HG03196 (cell line): ENCODE measurements at regions not wholly inside any gene's neighbourhood (a gene's known extent, or its start where the extent isn't known, plus 50 kb on each side); places are given as distances from the start of the nearest gene placed in this dataset.
A peak's percentile ranks its signal among the peaks of the same experiment; 100 is the strongest.
"Not testable (repeated sequence)": the region's sequence is repeated elsewhere in the genome, so short reads cannot be mapped to it uniquely, and the experiment has no call there.

Experiments
- ATAC-seq: cut with Tn5 transposase; IDR thresholded peaks from one replicate; pipeline ENCODE4 v1.9.1; 2021; ENCODE audit not compliant: unreplicated experiment

DNA sequence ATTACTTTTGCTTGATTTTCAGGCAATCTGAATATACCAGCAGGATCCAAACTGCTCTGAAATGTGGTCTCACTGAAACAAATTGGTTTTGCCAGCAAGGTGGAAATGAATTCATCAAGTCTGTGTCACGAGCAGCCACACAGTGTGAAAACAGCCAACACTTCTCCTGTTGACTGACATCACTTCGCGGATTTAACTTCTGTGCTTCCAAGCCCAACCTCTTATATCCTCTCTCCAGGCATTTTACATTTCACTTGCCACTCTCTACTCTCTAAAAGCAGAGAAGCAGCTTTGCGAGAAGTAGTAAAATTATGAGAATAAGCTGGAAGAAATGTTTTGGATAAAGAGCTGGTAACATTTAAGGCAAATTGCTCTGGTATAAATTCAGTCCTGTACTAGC is 106.1 kb upstream of the FRG1 start:
- no peak for ATAC-seq

DNA sequence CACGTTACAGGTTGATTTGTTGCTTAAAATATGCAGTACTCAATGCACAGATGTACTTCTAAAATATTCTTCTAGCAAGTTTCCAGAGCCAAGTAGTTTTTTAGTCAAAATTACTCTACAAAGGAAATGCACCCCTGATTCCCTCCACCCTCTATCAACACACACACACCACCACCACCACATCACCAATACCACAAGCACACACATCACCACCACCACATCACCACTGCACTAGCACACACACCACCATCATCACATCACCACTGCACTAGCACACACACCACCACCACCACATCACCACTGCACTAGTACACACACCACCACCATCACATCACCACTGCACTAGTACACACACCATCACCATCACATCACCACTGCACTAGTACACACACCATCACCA is 105.2 kb upstream of the FRG1 start:
- no peak for ATAC-seq

DNA sequence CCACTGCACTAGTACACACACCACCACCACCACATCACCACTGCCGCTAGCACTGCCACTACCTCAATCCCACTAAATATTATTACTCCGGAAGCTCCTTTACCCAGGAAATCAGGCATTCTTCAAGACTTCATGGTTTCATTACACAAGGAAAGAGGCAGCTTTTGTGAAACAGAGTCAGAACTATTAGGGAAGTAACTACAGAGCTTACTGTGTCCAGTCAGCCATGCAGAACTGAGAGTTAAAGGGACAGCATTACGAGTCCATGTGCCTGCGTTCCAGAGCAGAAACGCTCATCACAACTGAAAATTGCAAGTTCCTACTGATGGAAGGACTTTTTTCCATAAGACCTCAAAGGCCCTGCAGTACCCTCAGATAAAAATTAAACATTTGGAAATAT is 103.2 kb upstream of the FRG1 start:
- no peak for ATAC-seq

DNA sequence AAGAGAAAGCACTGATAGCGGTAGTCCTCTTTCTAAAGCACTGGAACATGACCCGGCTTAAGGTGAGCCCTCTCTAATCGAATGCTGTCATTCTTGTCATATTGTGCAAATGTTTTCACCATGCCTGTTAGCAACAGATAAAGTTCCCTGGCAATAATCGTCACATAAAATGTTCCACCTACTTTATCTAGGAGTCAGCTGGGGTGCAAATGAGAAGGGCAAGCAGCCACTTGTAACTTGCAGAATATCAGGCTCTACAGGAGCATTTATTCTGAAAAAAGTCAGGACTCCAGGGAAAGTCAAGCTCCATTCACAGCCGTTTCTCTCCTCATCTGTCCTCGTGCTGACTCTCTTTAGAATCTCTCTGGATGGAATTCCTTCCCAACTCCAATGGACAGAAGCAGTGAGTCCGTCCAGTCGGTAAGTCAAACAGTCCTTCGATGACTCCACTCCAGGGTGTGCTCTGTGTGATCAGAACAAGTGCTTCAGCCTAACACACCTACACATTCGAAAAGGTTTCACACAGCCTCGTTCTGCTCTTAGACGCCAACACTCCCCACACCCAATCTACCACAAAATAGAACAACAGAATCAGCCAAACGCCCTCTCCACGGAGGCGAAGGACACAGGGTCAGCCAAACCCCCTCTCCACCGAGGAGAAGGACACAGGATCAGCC is 101.7 kb upstream of the FRG1 start:
- no peak for ATAC-seq

DNA sequence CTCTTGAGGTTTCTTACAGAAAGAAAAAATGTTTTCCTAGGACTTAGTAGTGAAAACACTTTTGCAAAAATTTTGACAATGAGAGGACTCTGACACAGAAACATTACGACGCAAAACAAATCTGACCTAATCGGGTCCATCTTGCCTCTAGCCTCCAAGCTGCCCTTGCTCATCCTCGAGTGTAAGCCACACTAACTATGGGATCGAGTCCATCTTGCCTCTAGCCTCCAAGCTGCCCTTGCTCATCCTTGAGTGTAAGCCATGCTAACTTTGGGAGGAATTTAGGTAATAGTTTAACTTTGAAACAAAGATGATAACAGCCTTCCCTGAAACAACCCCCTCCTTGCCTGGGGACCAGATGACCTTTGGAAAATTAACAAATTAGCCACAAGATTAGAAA is 100.3 kb upstream of the FRG1 start:
- no peak for ATAC-seq

DNA sequence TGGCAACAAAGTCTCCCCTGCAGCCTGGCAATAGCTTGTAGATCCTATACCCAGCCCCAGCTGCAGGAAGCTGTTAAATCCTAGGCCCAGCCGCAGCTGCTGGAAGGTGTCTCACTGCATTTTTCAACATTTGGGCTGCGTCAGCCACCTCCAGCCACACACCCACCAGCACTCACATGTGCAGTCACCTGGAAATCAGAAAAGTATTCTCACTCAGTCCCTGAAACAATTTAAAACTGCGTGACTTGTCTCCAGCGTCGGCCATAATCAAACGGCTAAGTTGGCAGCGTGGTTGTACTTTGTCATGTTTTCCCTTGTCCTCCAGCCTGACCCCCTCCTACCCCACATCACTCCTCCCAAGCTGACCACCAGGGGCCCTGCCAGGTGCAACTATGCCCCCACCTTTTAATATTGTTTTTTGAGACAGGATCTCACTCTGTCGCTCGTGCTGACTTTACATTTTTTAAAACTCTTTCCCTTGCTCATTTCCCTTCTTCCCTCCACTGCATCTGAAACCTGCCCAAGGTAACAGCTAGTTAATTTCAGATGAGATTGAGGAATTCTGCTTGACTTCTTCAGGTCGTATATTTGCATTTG is 97.2 kb upstream of the FRG1 start:
- ATAC-seq: no peak

DNA sequence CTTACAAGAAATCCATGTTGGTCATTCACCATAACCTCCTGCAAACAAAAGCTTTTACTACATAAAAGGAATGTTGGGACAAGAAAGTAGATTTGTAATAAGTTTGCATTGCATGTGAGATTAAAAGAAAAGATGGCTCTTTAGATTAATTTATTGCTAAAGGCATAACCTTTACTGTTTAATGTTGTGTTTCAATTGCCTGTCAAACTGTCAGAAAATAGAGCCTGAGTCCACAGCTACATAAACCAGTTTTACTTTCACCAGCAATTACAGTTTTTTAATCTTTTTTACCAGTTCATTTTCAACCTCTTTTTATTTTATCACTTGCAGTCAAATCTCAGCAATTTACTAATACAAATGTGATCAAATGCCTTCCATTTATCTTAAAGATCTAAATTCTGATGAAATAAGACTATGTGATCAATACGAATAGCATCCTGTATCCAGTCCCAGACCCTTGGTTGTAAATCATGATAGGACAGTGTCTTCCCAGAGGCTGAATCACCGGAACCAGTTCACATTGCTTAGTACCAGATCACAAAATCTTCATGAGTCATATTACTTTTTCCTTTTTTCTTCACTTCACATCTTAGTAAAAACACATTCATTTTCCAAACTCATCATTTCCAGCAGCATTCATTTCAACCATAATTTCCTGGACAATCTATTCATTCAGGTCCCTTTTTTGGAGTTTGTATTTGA is 95.4 kb upstream of the FRG1 start:
- no peak for ATAC-seq

DNA sequence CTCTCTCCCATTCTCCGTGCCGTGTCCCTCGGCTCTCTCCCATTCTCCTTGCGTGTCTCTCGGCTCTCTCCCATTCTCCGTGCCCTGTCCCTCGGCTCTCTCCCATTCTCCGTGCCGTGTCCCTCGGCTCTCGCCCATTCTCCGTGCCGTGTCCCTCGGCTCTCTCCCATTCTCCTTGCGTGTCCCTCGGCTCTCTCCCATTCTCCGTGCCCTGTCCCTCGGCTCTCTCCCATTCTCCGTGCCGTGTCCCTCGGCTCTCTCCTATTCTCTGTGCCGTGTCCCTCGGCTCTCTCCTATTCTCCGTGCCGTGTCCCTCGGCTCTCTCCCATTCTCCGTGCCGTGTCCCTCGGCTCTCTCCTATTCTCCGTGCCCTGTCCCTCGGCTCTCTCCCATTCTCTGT is 94.6 kb upstream of the FRG1 start:
- ATAC-seq: not testable (repeated sequence)

DNA sequence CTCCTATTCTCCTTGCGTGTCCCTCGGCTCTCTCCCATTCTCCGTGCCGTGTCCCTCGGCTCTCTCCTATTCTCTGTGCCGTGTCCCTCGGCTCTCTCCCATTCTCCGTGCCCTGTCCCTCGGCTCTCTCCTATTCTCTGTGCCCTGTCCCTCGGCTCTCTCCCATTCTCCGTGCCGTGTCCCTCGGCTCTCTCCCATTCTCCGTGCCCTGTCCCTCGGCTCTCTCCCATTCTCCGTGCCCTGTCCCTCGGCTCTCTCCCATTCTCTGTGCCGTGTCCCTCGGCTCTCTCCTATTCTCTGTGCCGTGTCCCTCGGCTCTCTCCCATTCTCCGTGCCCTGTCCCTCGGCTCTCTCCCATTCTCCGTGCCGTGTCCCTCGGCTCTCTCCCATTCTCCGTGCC is 94.1 kb upstream of the FRG1 start:
- not testable (repeated sequence) for ATAC-seq

DNA sequence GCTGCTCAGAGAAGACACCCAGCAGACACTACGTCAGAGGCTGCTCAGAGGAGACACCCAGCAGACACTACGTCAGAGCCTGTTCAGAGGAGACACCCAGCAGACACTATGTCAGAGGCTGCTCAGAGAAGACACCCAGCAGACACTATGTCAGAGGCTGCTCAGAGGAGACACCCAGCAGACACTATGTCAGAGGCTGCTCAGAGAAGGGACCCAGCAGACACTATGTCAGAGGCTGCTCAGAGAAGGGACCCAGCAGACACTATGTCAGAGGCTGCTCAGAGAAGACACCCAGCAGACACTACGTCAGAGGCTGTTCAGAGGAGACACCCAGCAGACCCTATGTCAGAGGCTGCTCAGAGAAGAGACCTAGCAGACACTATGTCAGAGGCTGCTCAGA is 92.0 kb upstream of the FRG1 start:
- not testable (repeated sequence) for ATAC-seq

DNA sequence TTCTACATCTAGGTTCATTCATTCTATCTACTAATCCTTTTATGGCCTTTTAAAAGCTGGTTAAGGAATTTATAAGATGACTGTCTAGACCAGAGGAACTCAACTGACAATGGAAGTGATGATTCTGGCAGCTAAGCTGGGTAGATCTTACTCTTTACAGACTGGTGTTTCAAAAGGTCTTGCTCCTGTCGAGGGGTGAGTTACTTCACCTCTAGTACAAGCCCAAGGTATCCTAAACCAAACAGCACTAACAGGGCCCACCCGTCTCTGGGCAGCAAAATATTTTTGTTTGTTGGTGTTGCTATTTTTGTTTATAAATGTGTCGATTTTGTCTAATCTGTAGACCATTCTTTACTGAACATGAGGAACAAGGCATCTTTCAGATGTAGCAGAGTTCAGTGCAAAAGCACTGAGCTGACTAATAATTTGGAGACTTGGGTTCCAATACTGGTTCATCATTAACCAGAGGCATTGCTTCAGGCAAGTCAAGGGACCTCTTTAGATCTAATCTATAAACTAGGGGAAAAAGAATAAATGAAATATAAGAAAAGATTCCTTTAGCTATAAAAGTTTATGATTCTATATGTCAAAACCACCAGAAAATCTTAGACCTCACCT is 90.3 kb upstream of the FRG1 start:
- ATAC-seq: peak; percentile 82

DNA sequence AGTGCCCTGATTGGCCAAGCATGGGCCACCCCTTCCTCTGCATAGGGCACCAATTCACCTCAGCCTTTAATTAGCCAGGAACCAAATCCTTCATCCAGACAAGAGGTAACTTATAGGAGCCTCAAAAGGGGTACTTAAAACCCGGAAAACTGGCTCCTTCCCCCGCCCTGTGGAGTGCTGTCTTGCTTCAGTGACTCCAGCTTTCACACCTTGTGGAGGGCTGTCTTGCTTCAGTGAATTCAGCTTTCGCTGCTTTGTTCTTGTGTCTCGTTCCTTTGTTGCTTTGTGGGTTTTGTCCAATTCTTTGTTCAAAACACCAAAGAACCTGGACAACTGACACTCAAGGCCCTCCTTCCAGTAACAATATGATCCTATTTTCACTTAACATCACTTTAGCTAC is 82.2 kb upstream of the FRG1 start:
- peak; percentile 84 for ATAC-seq

DNA sequence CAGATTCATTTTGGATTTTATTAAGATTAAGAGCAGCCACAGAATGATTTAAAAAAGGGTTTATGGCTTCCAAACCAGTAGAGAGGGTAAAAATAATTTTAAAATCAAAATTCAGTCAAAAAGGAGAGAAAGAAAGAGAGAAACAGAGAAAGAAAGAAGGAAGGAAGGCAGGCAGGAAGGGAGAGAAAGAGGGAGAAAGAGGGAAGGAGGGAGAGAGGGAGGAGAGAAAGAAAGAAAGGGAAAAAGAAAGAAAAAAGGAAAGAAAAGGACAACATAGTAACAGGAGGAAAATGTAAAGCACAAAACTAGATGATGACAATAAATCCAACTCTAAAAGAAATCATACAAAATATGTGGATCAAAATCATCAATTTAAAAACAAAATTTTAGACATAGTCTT is 79.6 kb upstream of the FRG1 start:
- ATAC-seq: no peak

DNA sequence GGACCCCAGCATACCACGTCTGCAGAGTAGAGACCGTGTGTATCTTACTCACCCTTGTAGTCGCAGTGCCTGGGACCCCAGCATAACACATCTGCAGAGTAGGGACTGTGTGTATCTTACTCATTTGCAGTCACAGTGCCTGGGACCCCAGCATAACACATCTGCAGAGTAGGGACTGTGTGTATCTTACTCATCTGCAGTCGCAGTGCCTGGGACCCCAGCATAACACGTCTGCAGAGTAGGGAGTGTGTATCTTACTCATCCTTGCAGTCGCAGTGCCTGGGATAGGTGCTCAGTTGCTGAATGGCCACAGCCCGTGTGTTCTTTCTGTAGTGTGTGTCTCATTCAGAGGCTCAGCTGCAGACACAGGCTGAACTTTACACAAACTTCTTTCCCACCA is 71.4 kb upstream of the FRG1 start:
- ATAC-seq: no peak

DNA sequence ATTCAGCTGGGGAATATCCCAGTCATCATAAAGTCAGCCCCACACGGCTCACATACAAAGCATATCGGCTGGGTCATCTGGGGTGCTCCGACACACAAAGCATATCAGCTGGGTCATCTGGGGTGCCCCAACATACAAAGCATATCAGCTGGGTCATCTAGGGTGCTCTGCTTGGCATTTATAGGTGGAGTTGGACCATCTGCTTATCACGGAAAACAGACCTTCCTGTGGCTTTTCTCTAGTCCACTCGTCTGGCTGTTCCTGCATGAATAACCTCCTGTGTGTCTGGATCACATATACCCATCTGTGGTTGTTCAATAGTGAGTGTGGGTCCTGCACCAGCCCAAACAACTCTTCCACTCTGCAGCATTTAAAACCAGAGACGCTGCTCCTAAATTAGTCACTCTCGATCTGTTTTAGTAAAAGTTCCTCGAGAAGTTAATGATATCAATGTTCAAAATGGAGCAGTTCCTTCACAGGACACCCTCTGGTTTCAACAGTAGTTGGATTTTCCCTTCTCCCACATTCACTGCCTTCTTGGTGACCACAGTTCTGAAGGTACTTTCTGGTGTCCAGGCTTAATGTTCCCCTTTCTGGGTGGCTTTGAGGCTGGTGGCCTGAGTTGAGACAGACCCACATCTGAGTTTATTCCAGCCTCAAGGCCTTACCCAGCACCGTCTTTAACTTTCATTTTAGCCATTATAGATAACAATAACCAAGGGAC is 70.0 kb upstream of the FRG1 start:
- no peak for ATAC-seq

DNA sequence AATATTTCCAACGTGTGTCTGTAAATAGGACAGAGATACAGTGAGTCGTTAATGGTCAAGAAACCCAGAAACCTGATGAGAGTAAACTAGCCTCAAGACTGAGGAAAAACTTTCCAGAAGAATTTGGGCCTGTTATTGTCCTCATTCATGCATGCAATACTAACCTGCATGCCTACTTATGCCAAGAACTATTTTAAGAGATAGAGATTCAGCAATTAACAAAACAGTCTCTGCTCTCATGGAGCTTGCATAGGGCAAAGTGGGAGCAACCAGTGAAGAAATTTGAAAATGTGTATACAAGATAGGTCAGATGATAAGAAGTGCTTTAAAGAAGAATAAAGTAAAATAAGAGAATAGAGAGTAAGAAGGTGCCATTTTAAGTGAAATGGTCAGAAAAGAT is 66.1 kb upstream of the FRG1 start:
- ATAC-seq: no peak

DNA sequence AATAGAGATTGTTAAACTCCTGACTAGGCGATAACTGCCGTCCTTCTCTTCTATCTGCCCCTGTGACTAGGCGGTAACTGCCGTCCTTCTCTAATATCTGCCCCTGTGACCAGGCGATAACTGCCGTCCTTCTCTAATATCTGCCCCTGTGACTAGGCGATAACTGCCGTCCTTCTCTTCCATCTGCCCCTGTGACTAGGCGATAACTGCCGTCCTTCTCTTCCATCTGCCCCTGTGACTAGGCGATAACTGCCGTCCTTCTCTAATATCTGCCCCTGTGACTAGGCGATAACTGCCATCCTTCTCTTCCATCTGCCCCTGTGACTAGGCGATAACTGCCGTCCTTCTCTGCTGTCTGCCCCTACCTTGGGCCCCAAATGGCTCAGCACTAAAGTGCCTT is 59.5 kb upstream of the FRG1 start:
- not testable (repeated sequence) for ATAC-seq

DNA sequence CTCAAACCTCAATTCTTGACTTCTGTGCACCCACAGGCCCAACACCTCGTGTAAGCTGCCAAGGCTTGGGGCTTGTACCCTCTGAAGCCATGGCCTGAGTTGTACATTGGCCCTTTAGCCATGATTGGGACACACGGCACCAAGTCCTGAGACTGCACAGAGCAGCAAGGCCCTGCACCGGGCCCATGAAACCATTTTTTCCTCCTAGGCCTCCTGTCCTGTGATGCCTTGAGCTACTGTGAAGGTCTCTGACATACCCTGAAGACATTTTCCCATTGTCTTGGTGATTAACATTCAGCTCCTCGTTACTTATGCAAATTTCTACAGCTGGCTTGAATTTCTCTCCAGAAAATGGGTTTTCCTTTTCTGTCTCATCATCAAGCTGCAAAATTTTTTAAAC is 52.3 kb upstream of the FRG1 start:
- ATAC-seq: not testable (repeated sequence)
